IPS-20b (cell line): ENCODE measurements at regions not wholly inside any gene's neighbourhood (a gene's known extent, or its start where the extent isn't known, plus 50 kb on each side); places are given as distances from the start of the nearest gene placed in this dataset.
"Not testable (repeated sequence)": the region's sequence is repeated elsewhere in the genome, so short reads cannot be mapped to it uniquely, and the experiment has no call there.

Experiments used
- H3K27ac ChIP-seq: one replicate; pipeline ENCODE4 v1.5.1; 2013; ENCODE audit warnings: low read length
- H3K27me3 ChIP-seq: 2 replicates; pipeline ENCODE4 v1.6.1; 2013; ENCODE audit warnings: mild to moderate bottlenecking, low read length, inconsistent platforms; ENCODE audit not compliant: insufficient read depth
- H3K36me3 ChIP-seq: 2 replicates; pipeline ENCODE4 v1.6.1; 2013; ENCODE audit warnings: low read depth, mild to moderate bottlenecking, inconsistent platforms, low read length, moderate library complexity; ENCODE audit not compliant: insufficient read depth
- H3K4me1 ChIP-seq: 2 replicates; pipeline ENCODE4 v1.6.1; 2013; ENCODE audit warnings: mild to moderate bottlenecking, control low read depth, inconsistent platforms, low read length, moderate library complexity; ENCODE audit not compliant: insufficient read depth
- H3K4me3 ChIP-seq: 2 replicates; pipeline ENCODE4 v1.5.1; 2013; ENCODE audit warnings: mild to moderate bottlenecking, low read length, inconsistent platforms
- H3K9ac ChIP-seq: 2 replicates; pipeline ENCODE4 v1.6.1; 2013; ENCODE audit warnings: low read depth, mild to moderate bottlenecking, inconsistent platforms, low read length, moderate library complexity
- H3K9me3 ChIP-seq: 2 replicates; pipeline ENCODE4 v1.6.1; 2013; ENCODE audit warnings: mild to moderate bottlenecking, low read depth, low read length, inconsistent platforms; ENCODE audit not compliant: insufficient read depth

GRCh38 chr9:135355521-135356011, 124.0 kb upstream of the PPP1R26 start:
- no peaks in the 10 kb centered on the region for H3K4me1 ChIP-seq
- H3K9me3 ChIP-seq, result no peaks in the 10 kb centered on the region
- no peak overlapping the region for H3K9ac ChIP-seq
- no peak overlapping the region for H3K27ac ChIP-seq
- H3K27me3 ChIP-seq, result no peaks in the 10 kb centered on the region
- H3K36me3 ChIP-seq, result no peaks in the 10 kb centered on the region
- H3K4me3 ChIP-seq, result no peak overlapping the region

GRCh38 chr9:135356021-135356420, 123.6 kb upstream of the PPP1R26 start:
- Histone ChIP-seq H3K9me3 (no peaks in the 10 kb centered on the region), H3K9ac (no peak overlapping the region), H3K27me3 (no peaks in the 10 kb centered on the region), H3K4me3 (no peak overlapping the region), H3K27ac (no peak overlapping the region), H3K4me1 (no peaks in the 10 kb centered on the region), H3K36me3 (no peaks in the 10 kb centered on the region)

GRCh38 chr9:135356796-135357195, 122.8 kb upstream of the PPP1R26 start:
- H3K27me3 ChIP-seq, result no peaks in the 10 kb centered on the region

DNA sequence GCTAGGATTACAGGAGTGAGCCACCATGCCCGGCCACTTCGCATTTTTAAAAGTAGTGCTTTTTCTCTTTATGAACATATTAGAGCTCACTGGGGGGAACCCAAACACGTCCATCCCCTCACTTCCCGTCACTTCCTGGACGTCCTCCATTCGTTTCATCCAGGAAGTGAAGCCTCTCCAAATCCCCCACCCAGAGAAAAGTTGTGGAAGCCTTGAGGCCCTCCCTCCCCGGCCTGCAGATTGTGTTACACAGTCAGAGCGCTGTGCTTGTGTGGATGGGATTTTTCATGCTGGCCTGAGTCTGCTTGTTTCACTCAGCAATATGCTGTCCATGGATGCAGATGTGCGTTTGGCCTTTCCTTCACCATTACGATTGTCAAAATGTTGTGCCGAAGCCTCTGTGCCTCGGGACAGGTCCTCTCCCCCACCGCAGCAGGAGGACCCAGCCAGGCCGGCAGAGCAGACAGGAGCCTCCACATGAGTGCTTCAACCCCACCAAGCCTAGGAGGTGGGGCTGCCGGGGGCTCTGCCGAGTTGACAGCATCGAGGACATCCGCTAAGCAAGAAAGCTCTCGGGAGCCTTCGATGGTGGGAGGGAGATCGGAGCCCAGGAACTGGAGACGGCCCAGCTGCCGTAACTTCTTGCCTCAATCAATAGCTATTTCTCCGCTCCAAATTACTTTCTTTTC, 121.6 kb upstream of the PPP1R26 start:
- Histone ChIP-seq H3K36me3 (no peaks in the 10 kb centered on the region), H3K27me3 (no peaks in the 10 kb centered on the region), H3K9me3 (no peaks in the 10 kb centered on the region), H3K4me3 (no peak overlapping the region), H3K27ac (no peak overlapping the region), H3K4me1 (no peaks in the 10 kb centered on the region), H3K9ac (no peak overlapping the region)

More at GRCh38 chr9:135356796-135357195, 122.8 kb upstream of the PPP1R26 start:
- no peaks in the 10 kb centered on the region for H3K36me3 ChIP-seq
- no peak overlapping the region for H3K9ac ChIP-seq
- H3K4me3 ChIP-seq, result no peak overlapping the region
- H3K9me3 ChIP-seq, result no peaks in the 10 kb centered on the region
- H3K27ac ChIP-seq, result no peak overlapping the region
- H3K4me1 ChIP-seq, result no peaks in the 10 kb centered on the region

GRCh38 chr9:135358552-135358940, 121.0 kb upstream of the PPP1R26 start:
- no peaks in the 10 kb centered on the region for H3K36me3 ChIP-seq
- no peaks in the 10 kb centered on the region for H3K4me1 ChIP-seq
- no peak overlapping the region for H3K9ac ChIP-seq
- H3K4me3 ChIP-seq, result no peak overlapping the region
- H3K27ac ChIP-seq, result no peak overlapping the region
- no peaks in the 10 kb centered on the region for H3K9me3 ChIP-seq
- no peaks in the 10 kb centered on the region for H3K27me3 ChIP-seq

DNA sequence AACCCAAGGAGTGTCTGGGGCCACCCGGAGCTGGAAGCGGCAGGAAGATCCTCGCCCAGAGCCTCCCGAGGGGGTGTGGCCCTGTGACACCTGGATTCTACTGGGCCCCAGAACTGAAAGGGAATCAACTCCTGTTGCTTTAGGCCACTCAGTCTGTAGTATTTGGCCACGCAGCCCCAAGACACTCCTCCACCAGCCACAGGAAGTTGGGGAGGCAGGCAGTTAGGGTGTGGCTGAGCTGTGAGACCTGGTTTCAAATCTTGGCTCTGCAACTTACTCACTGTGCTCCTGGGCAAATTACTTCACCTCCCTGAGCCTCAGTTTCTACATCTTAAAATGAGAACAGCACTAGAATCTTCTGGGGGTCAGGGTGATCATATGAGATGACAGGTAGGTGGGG, 119.8 kb upstream of the PPP1R26 start:
- Histone ChIP-seq H3K4me1 (no peaks in the 10 kb centered on the region), H3K27me3 (no peaks in the 10 kb centered on the region)

GRCh38 chr9:135360617-135361016, 119.0 kb upstream of the PPP1R26 start:
- no peaks in the 10 kb centered on the region for H3K27me3 ChIP-seq
- no peak overlapping the region for H3K27ac ChIP-seq
- peaks cover 5% of the 10 kb centered on the region; the same call in 1 of the 2 replicates for H3K4me1 ChIP-seq
- H3K4me3 ChIP-seq, result no peak overlapping the region
- no peaks in the 10 kb centered on the region for H3K9me3 ChIP-seq
- no peak overlapping the region for H3K9ac ChIP-seq
- no peaks in the 10 kb centered on the region for H3K36me3 ChIP-seq

More for the DNA sequence above, 119.8 kb upstream of the PPP1R26 start:
- H3K9ac ChIP-seq, result no peak overlapping the region
- no peaks in the 10 kb centered on the region for H3K36me3 ChIP-seq
- H3K27ac ChIP-seq, result no peak overlapping the region
- no peaks in the 10 kb centered on the region for H3K9me3 ChIP-seq
- H3K4me3 ChIP-seq, result no peak overlapping the region

DNA sequence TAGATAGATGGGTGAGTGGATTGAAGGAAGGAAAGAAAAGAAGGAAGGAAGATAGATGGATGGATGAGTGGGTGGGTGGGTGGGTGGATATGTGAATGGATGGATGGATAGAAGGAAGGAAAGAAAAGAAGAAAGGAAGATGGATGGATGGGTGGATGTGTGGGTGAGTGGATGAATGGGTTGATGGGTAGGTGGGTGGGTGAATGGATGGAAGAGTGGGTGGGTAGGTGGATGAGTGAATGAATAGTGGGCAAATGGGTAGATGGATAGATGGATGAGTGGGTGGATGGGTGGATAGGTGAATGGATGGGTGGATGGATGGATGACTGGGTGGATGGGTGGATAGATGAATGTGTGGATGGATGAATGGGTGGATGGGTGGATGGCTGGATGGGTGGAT, 117.9 kb upstream of the PPP1R26 start:
- H3K4me1 ChIP-seq, result peaks cover 11% of the 10 kb centered on the region; the same call in 1 of the 2 replicates
- not testable (repeated sequence) for H3K9ac ChIP-seq, H3K36me3 ChIP-seq, H3K4me3 ChIP-seq, H3K27ac ChIP-seq, H3K9me3 ChIP-seq, H3K27me3 ChIP-seq

- H3K4me1 ChIP-seq, result peaks cover 11% of the 10 kb centered on the region; the same call in 1 of the 2 replicates
- H3K36me3 ChIP-seq, result no peaks in the 10 kb centered on the region
- no peak overlapping the region for H3K4me3 ChIP-seq
- no peak overlapping the region for H3K9ac ChIP-seq
- no peak overlapping the region for H3K27ac ChIP-seq
- 0 out of 2 replicates have a peak, but pooled peaks cover 4% of the 10 kb centered on the region for H3K9me3 ChIP-seq
- H3K27me3 ChIP-seq, result no peaks in the 10 kb centered on the region
Measured at GRCh38 chr9:135363596-135363995, 116.0 kb upstream of the PPP1R26 start.

DNA sequence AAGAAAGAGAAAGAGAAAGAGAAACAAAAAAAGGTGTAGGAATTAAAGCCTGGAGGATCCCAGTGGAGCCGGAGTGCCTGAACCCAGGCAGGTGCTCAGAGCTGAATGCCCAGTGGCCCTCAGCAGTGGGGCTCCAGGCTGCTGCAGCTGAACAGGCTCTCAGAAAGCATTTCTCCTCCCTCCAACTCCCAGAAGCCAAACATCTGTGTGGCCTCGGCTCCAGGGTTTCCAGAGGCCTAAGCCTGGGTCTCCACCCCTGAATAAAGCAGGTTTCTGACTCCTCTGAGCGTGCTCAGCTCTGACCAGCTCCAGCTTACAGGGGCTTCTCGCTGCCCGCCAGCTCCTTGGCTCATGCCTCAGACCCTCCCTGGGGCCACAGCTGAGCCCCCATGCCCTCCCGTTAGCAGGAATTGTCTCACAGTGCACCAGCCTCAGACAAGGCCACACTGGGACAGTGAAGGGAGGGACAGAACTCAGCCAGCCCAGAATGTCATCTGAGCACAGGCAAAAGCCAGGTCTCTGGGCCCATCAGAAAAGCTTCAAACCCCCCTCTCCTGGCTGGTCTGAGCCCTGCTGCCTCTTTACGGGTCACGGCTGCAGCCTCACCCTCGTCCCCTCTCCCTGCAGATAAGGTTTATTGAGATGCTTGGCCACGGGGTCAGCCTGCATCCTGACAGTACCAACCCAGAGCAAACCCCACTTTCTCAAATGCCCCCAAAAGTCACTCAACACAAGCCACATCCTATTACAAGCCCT, 114.4 kb upstream of the PPP1R26 start:
- H3K4me1 ChIP-seq, result peaks cover 11% of the 10 kb centered on the region; the same call in 1 of the 2 replicates
- no peak overlapping the region for H3K4me3 ChIP-seq
- H3K36me3 ChIP-seq, result no peaks in the 10 kb centered on the region
- H3K27me3 ChIP-seq, result no peaks in the 10 kb centered on the region
- H3K9ac ChIP-seq, result no peak overlapping the region
- 0 out of 2 replicates have a peak, but pooled peaks cover 5% of the 10 kb centered on the region for H3K9me3 ChIP-seq
- no peak overlapping the region for H3K27ac ChIP-seq

DNA sequence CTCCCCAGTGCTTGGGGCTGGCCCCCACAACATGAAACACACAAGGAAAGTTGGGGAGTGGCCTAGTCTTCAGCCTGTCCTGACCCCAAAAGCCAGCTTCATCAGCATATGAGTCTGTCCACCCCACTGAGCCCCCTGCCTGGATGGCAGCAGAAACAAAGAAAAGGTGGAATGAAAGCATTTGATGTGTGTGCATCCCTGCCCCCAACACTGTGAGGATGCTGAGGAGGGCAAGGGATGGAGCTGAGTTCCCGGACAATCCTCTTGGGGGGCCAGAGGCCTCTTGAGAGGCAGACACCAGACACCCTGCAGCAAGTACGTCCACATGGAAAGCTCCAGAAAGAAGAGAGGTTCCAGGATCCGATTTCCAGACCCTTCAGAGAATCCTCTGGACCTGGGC, 113.5 kb upstream of the PPP1R26 start:
- Histone ChIP-seq H3K9me3 (0 out of 2 replicates have a peak, but pooled peaks cover 5% of the 10 kb centered on the region), H3K4me3 (no peak overlapping the region), H3K4me1 (peaks cover 11% of the 10 kb centered on the region; the same call in 1 of the 2 replicates), H3K9ac (no peak overlapping the region), H3K27me3 (no peaks in the 10 kb centered on the region), H3K36me3 (no peaks in the 10 kb centered on the region), H3K27ac (no peak overlapping the region)
